CD4-positive, alpha-beta T cell treated with Interleukin-6 for 4 hours (primary cell): ENCODE measurements at regions not wholly inside any gene's neighbourhood (a gene's known extent, or its start where the extent isn't known, plus 50 kb on each side); places are given as distances from the start of the nearest gene placed in this dataset.

ENCODE experiments used
- DNase-seq: peaks from one replicate; pipeline ENCODE4 v3.0.0-alpha.2; 2020; ENCODE audit warnings: mixed read lengths

- no peak for DNase-seq
Observed at GRCh38 chr3:59698091-59698490, 648.3 kb upstream of the CFAP20DC start.

- DNase-seq: no peak
Observed at GRCh38 chr3:59696783-59697182, 647.0 kb upstream of the CFAP20DC start.

- DNase-seq: no peak
Observed at GRCh38 chr3:59695860-59696259, 646.0 kb upstream of the CFAP20DC start.

- no peak for DNase-seq
Observed at GRCh38 chr3:59692117-59692516, 642.3 kb upstream of the CFAP20DC start.

GRCh38 chr3:59690886-59691285 lies 641.1 kb upstream of the CFAP20DC start:
- no peak for DNase-seq

GRCh38 chr3:59688636-59689035 lies 638.8 kb upstream of the CFAP20DC start:
- DNase-seq: no peak

- no peak for DNase-seq
Observed at GRCh38 chr3:59685432-59685831, 635.6 kb upstream of the CFAP20DC start.

- DNase-seq: no peak
Observed at GRCh38 chr3:59684766-59685165, 634.9 kb upstream of the CFAP20DC start.

- no peak for DNase-seq
Observed at GRCh38 chr3:59680919-59681318, 631.1 kb upstream of the CFAP20DC start.

- DNase-seq: no peak
Observed at GRCh38 chr3:59677747-59678702, 628.2 kb upstream of the CFAP20DC start.

GRCh38 chr3:59675495-59675894 lies 625.7 kb upstream of the CFAP20DC start:
- DNase-seq: no peak

GRCh38 chr3:59663076-59663850 lies 613.4 kb upstream of the CFAP20DC start:
- DNase-seq: no peak

- no peak for DNase-seq
Observed at GRCh38 chr3:59660852-59661625, 611.2 kb upstream of the CFAP20DC start.

- no peak for DNase-seq
Observed at GRCh38 chr3:59660376-59660775, 610.6 kb upstream of the CFAP20DC start.

GRCh38 chr3:59659755-59660154 lies 609.9 kb upstream of the CFAP20DC start:
- no peak for DNase-seq

- DNase-seq: no peak
Observed at GRCh38 chr3:59658866-59659265, 609.0 kb upstream of the CFAP20DC start.

- DNase-seq: no peak
Observed at GRCh38 chr3:59658274-59658673, 608.4 kb upstream of the CFAP20DC start.

- DNase-seq: no peak
Observed at GRCh38 chr3:59655418-59656015, 605.7 kb upstream of the CFAP20DC start.

- DNase-seq: no peak
Observed at GRCh38 chr3:59654480-59655417, 604.9 kb upstream of the CFAP20DC start.

- DNase-seq: no peak
Observed at GRCh38 chr3:59654123-59654479, 604.3 kb upstream of the CFAP20DC start.

GRCh38 chr3:59653405-59654122 lies 603.7 kb upstream of the CFAP20DC start:
- DNase-seq: no peak
